ENCODE measurements at regions not wholly inside any gene's neighbourhood (a gene's known extent, or its start where the extent isn't known, plus 50 kb on each side); places are given as distances from the start of the nearest gene placed in this dataset.

DNA sequence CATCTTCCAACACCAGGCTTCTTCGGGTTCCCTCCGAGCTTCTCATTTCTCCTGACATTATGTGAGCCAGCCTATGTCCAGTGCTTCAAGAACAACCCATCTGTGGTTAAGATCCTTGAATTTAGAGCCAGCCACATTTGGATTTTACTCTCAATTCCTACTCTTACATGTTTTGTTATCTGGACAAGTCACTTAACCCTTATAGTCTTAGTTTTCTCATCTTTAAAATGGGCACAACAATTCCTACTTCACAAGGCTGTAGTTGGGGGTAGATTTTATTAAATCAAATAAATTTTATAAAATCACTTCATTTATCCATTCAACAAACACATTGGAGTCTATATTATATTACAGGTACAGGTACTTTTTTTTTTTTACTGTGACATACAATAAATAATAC lies 105.5 kb upstream of the SLC38A2 start:
- TF ChIP-seq, protein P1, sequence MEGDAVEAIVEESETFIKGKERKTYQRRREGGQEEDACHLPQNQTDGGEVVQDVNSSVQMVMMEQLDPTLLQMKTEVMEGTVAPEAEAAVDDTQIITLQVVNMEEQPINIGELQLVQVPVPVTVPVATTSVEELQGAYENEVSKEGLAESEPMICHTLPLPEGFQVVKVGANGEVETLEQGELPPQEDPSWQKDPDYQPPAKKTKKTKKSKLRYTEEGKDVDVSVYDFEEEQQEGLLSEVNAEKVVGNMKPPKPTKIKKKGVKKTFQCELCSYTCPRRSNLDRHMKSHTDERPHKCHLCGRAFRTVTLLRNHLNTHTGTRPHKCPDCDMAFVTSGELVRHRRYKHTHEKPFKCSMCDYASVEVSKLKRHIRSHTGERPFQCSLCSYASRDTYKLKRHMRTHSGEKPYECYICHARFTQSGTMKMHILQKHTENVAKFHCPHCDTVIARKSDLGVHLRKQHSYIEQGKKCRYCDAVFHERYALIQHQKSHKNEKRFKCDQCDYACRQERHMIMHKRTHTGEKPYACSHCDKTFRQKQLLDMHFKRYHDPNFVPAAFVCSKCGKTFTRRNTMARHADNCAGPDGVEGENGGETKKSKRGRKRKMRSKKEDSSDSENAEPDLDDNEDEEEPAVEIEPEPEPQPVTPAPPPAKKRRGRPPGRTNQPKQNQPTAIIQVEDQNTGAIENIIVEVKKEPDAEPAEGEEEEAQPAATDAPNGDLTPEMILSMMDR (optimal IDR thresholded peaks at IDR 0.05 in 1 of 3, IDR thresholded peaks at IDR 0.05 in 1 of 3, conservative IDR thresholded peaks at IDR 0.05 in 1 of 3; ENCODE audit: extremely low read depth in 1 of 3, insufficient read depth in 2 of 3, low read length in 3 of 3), result no peak
- no peak for TF ChIP-seq EZH2 (IDR thresholded peaks at IDR 0.05; ENCODE audit: low read length)

All from keratinocyte (primary cell).